H54 (cell line): ENCODE measurements at regions not wholly inside any gene's neighbourhood (a gene's known extent, or its start where the extent isn't known, plus 50 kb on each side); places are given as distances from the start of the nearest gene placed in this dataset.
"Not testable (repeated sequence)": the region's sequence is repeated elsewhere in the genome, so short reads cannot be mapped to it uniquely, and the experiment has no call there.

Experiments
- DNase-seq: peaks from one replicate; pipeline ENCODE4 v3.0.0; 2011; ENCODE audit warnings: low spot score, mixed read lengths; ENCODE audit not compliant: insufficient read length
- FAIRE-seq: peaks from 3 replicates; lab custom pipeline; 2011; peaks lifted over from hg19 to GRCh38; lab: Jason Lieb, UNC
- POLR2A ChIP-seq: IDR thresholded peaks from 2 replicates; pipeline ENCODE4 v1.6.1; 2011; ENCODE audit warnings: low read depth, mild to moderate bottlenecking, low read length

- FAIRE-seq = no peak
- no peak for TF ChIP-seq POLR2A
- DNase-seq = no peak
Observed at GRCh38 chr6:2579804-2580570, 170.7 kb downstream of the MYLK4 start.

GRCh38 chr6:2579241-2579761 is 171.4 kb downstream of the MYLK4 start:
- FAIRE-seq = no peak

GRCh38 chr6:2578767-2579166 is 172.0 kb downstream of the MYLK4 start:
- FAIRE-seq (no peak), DNase-seq (no peak)
- TF ChIP-seq POLR2A = no peak

More at GRCh38 chr6:2579241-2579761, 171.4 kb downstream of the MYLK4 start:
- DNase-seq = no peak
- TF ChIP-seq POLR2A = no peak

- DNase-seq (no peak), FAIRE-seq (no peak)
- TF ChIP-seq POLR2A = no peak
Observed at GRCh38 chr6:2576499-2576898, 174.2 kb downstream of the MYLK4 start.

- DNase-seq (no peak), FAIRE-seq (no peak)
- TF ChIP-seq POLR2A = no peak
Observed at GRCh38 chr6:2575236-2575635, 175.5 kb downstream of the MYLK4 start.

GRCh38 chr6:2569420-2569819 is 181.3 kb downstream of the MYLK4 start:
- not testable (repeated sequence) for DNase-seq, FAIRE-seq

- no peak for DNase-seq
- no peak for FAIRE-seq
- no peak for TF ChIP-seq POLR2A
Observed at GRCh38 chr6:2566048-2566447, 184.7 kb downstream of the MYLK4 start.

GRCh38 chr6:2565499-2565898 is 185.2 kb downstream of the MYLK4 start:
- TF ChIP-seq POLR2A = no peak
- no peak for FAIRE-seq
- no peak for DNase-seq

- no peak for FAIRE-seq
- TF ChIP-seq POLR2A = no peak
- no peak for DNase-seq
Observed at GRCh38 chr6:2563635-2564034, 187.1 kb downstream of the MYLK4 start.

- no peak for TF ChIP-seq POLR2A
- FAIRE-seq (no peak), DNase-seq (no peak)
Observed at GRCh38 chr6:2562721-2563451, 187.8 kb downstream of the MYLK4 start.

GRCh38 chr6:2560917-2561698 is 189.6 kb downstream of the MYLK4 start:
- no peak for TF ChIP-seq POLR2A
- FAIRE-seq (no peak), DNase-seq (no peak)

GRCh38 chr6:2560140-2560818 is 190.4 kb downstream of the MYLK4 start:
- no peak for DNase-seq
- no peak for FAIRE-seq
- no peak for TF ChIP-seq POLR2A
